Left forelimb (tissue), 1 donor: ENCODE measurements at regions not wholly inside any gene's neighbourhood (a gene's known extent, or its start where the extent isn't known, plus 50 kb on each side); places are given as distances from the start of the nearest gene placed in this dataset.

Source experiments
- DNase-seq: peaks from one replicate; pipeline ENCODE4 v3.0.0-alpha.2; 2018; ENCODE audit warnings: low spot score

DNA sequence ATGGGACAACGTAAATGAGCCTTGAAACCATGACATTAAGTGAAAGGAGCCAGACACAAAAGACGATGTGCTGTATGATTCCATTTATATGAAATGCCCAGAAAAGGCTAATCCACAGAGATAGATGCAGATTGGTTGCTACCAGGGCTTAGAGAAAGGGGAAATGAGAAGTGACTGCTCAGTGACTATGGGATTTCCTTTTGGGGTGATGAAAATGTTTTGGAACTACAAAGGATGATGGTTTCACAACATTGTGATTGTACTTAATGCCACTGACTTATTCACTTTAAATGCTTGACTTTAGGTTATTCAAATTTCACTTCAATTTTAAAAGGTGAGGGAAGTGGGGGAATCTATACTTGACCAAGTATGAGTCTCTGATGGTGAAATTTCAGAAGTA is 414.3 kb downstream of the SETD4 start:
- DNase-seq, result no peak

DNA sequence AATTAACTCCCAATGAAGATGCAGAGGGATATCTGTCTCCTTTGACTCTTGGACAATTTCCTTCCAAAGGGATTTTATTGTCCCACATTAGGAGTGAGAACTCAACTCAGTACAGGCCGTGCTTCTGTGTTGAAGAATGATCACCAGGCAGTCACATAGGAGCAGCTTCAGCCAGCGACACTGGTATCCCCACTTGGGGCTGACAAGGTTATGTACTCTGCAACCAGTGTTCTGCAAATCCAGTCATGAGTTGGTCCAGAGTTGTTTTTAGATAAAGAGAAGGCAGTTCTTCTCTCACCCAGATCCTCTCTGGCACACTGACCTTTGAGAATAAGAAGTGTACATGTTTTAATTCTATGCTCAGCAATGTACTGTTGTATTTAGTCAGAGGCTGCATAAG is 415.8 kb downstream of the SETD4 start:
- DNase-seq, result no peak

DNA sequence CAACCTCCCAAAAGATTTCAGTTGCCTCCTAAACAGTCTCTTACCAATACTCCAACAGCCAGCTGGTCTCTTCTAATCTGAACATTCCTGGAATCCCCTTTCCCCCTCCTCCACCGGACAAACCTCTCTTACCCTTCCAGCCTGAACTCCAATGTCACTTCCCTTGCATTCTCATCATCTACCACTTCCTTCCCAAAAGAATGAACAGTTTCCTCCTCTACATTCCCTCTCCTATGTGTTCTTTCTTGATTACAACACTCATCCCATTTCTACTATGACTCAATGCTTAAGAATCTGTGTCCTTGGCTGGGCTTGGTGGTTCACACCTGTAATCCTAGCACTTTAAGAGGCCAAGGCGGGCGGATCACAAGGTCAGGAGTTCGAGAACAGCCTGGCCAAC is 417.1 kb downstream of the SETD4 start:
- DNase-seq, result no peak

DNA sequence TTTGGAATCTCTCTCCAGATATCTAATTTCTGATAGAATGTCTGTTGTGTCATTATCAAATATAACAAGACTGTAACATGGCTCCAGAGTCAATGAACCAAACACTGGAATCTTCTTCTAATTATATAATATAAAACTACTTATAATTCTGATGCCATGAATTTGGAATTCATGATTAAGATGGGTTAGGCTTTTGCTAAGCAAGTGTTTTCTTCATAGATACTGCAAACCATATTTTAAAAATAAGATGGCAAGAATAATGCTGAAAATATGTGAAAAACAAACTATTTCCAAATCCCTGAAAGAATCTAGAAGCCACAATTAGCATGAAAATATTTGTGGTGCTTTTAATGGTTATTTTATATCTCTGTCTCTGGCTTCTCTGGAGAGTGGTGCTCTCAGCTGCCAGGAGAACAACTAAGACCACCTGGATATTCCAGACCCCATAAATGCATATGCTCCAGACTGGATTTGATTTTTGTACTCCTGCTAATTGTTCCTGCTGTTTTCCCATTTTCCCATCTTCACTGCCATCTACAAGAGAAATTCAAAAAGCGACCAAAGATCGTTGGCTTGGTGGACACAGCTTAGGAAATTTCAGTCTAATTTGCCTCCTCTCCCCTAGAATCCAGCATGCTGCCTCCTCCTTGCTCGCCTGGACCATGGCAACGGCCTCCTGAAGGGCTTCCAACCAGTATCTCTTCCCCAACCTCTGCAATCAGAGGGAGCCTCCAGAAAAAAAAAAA is 418.9 kb downstream of the SETD4 start:
- no peak for DNase-seq

GRCh38 chr21:35637431-35637830 is 422.9 kb downstream of the SETD4 start:
- DNase-seq, result no peak

DNA sequence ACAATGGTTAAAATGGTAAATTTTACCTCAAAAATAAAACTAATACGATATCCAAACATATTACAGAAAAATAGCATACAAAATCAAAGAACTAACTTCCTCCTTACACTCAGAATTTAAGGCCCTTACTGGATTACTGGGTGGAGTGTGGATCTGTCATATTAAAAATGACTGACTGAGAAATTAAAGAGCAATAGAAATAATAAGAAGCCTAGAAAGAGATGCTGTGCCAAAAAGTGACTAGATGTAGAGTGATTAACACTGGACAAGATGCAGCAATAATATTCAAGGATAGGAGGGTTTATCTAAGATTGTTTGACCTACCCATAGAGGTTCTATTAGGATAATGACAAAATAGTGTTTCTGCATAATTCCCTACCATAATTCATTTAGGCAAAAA is 424.3 kb downstream of the SETD4 start:
- no peak for DNase-seq

- no peak for DNase-seq
Measured at GRCh38 chr21:35635261-35635660, 425.1 kb downstream of the SETD4 start.

GRCh38 chr21:35633501-35633900 is 426.8 kb downstream of the SETD4 start:
- no peak for DNase-seq

- no peak for DNase-seq
Measured at GRCh38 chr21:35632711-35633110, 427.6 kb downstream of the SETD4 start.

DNA sequence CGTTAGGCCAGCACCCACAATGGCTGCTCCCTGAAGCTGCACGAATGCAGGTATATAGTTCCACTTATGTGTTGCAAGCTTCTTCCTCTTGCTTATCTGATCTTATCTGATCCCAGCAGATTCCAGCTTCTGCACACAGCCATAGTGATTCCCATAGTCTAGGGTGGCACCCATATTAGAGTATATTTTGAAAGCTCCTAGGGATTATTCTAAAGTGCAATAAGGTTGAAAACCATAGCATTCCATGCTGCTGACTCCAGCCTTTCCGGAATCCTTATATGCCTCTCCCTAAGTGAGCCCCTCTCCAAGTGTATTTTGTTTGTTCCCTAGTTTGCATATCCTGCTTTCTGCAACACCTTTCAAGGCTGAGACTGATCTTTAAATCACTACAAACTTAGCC is 432.0 kb downstream of the SETD4 start:
- no peak for DNase-seq

DNA sequence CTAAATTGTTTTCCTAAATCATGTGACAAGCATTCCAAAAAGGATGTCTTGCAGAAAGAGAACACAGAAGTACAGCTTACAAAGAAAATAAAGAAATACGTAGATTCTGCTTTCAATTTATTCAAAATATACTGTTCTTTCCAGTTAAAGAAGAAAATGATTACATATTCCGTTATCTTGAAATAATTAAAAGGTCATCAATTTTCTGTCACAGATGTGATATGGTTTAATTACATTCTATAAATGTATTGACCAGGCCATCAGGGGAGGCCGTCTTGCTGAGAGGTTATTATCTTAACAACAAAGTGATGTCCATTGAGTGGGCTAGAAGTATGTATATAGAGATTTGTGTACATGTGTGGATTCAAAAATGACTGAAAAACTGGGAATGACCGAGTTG is 432.9 kb downstream of the SETD4 start:
- DNase-seq, result no peak

DNA sequence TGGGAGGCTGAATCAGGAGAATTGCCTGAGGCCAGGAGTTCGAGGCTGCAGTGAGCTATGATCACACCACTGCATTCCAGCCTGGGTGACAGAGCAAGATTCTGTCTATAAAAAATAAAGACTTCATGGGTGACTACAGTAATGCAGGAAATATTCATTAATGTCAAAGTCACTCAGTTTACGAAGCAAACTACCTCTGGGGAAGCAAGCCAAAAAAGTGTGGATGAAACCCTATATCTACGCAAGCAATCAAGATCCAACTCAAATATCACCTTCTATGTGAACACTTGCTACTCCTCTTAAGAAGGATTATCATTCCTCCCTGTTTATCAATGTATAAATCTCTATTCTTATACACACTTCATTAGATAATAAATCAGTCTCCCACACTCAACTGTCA is 434.8 kb downstream of the SETD4 start:
- DNase-seq, result no peak

DNA sequence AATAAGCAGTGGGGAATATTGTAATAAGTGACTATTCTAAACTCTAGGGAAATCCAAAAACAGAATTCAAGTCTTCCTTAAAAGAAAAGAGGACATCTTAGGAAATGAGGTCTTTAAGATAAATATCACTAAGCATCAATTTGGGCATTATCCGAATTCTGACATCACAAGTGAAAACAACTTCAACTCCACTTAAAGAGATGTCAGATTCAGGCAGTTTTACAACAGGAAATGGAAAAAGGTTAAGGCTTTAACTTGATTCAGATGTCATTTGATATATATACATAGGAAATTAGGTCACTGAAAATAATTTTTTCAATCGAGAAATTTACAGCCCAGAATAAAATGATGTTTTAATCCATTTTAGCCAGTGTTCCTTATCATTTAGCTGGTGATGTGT is 435.4 kb downstream of the SETD4 start:
- DNase-seq, result no peak

- no peak for DNase-seq
Measured at GRCh38 chr21:35622612-35623011, 437.7 kb downstream of the SETD4 start.

DNA sequence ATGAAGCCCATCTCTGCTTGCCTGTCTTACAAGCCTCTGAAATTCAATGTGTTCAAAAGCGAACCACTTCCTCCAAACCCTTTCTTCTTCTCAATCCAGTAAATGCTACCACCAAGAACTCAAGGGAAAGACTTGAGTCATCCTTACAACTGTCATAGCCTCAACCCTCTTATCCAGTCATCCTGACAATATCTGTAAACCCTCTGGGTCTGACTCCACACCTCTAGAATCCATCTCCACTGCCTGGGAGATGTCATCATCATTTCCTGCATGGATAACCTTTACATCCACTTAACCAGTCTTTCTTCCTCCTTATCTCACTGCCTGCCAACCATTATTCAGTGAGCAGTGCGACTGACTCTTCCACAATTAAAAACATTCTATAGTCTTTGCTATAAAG is 441.1 kb downstream of the SETD4 start:
- DNase-seq, result no peak

GRCh38 chr21:35617491-35617890 is 442.8 kb downstream of the SETD4 start:
- DNase-seq, result no peak

DNA sequence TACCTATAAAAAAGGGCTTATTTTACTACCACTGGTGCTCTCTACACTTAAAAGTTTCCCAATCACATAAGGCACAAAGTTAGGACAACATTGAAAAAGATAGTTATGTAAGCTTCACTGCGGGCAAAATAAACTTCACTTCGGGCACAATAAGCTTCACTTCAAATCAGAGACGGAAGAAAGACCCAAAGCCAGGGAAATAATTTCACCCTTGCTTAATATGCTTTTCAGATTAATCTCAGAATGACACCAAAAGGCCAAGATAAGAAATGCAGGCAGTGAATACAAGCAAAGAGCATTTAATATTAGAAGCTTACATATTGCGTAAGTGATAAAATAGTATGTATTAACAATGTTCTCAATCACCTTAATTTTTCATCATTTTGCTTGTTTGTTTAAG is 444.2 kb downstream of the SETD4 start:
- no peak for DNase-seq

- DNase-seq, result no peak
Measured at GRCh38 chr21:35615325-35615724, 445.0 kb downstream of the SETD4 start.

- DNase-seq, result no peak
Measured at GRCh38 chr21:35614396-35614921, 445.9 kb downstream of the SETD4 start.

DNA sequence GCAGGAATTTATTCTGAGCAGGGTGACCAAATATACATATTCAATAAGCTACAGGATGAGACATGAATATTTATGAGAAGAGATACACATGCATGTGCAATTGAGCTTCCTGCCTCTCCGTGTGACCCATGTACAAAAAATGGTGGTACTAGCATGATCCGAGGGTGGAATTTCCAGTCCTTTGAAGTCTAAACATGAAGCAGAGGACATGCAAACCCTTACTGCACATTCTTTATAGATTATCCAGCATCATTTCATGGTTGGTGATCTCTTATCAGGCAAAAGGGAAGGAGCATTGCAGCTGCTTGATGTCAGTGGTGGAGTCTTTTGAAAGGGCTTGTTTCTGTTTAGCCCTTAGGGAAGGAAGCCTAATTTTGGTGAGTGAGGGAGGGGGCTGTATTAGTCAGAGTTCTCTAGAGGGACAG is 448.6 kb downstream of the SETD4 start:
- no peak for DNase-seq

DNA sequence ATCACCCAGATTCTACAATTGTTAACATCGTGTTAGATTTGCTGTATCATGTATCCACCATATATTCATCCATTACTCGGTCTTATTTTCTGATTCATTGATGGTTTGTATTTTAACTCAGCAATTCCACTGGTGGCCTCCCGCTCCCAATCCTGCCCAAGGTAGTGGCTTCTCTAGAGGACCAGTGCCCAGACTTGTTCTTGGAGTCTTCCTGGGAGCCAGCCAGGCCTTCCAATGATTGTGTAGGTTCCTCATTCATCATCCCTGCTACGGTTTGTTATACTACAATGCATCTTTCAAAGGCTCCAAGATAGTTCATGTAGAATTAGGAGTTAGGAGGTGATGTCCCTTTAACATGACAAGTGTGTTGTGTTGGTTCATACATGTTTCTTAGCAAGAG is 451.1 kb downstream of the SETD4 start:
- no peak for DNase-seq

- DNase-seq, result no peak
Measured at GRCh38 chr21:35607406-35607805, 452.9 kb downstream of the SETD4 start.

GRCh38 chr21:35606578-35606977 is 453.7 kb downstream of the SETD4 start:
- no peak for DNase-seq

- DNase-seq, result no peak
Measured at GRCh38 chr21:35606146-35606545, 454.2 kb downstream of the SETD4 start.
